Posterior vena cava (tissue), 2 donors: ENCODE measurements at regions not wholly inside any gene's neighbourhood (a gene's known extent, or its start where the extent isn't known, plus 50 kb on each side); places are given as distances from the start of the nearest gene placed in this dataset.

Source experiments
- DNase-seq: peaks from one replicate; pipeline ENCODE4 v3.0.0-alpha.2; 2020; ENCODE audit warnings: low spot score
- intact Hi-C, 2 donors: fragments of 100-400 bp; cut with DNase I; formaldehyde crosslinking; loops; one replicate each; pipeline versions ENCODE4 v1.14.1 to v1.14.2; 2022 to 2023
- donor health status: DM: yes; HTN: yes; CAD: no.
- donor health status: DM: yes; HTN: yes; CAD: no.

GRCh38 chr3:134427400-134428111, 53.3 kb upstream of the AMOTL2 start:
- peak; percentile 93 for DNase-seq
- intact Hi-C loops: no loop called here

GRCh38 chr3:134426660-134427181, 52.5 kb upstream of the AMOTL2 start:
- intact Hi-C loops: no loop called here
- no peak for DNase-seq

GRCh38 chr3:134425943-134426342, 51.7 kb upstream of the AMOTL2 start:
- no peak for DNase-seq
- intact Hi-C loops: no loop called here
